Nephron progenitor cell (in vitro differentiated cells): ENCODE measurements at regions not wholly inside any gene's neighbourhood (a gene's known extent, or its start where the extent isn't known, plus 50 kb on each side); places are given as distances from the start of the nearest gene placed in this dataset.
"Not testable (repeated sequence)": the region's sequence is repeated elsewhere in the genome, so short reads cannot be mapped to it uniquely, and the experiment has no call there.

Experiments used
- DNase-seq: peaks from one replicate; pipeline ENCODE4 v3.0.0; 2021
- H3K27ac Mint-ChIP-seq: 2 replicates; pipeline ENCODE4 v1.8.0; 2021; ENCODE audit warnings: mild to moderate bottlenecking, moderate library complexity, mixed read lengths
- H3K27me3 Mint-ChIP-seq: 2 replicates; pipeline ENCODE4 v1.8.0; 2021; ENCODE audit warnings: mild to moderate bottlenecking, low read depth, mixed read lengths; ENCODE audit not compliant: poor library complexity
- H3K36me3 Mint-ChIP-seq: 2 replicates; pipeline ENCODE4 v1.8.0; 2021; ENCODE audit warnings: low read depth, mixed read lengths
- H3K4me1 Mint-ChIP-seq: 2 replicates; pipeline ENCODE4 v1.8.0; 2021; ENCODE audit warnings: mixed read lengths
- H3K4me3 Mint-ChIP-seq: 2 replicates; pipeline ENCODE4 v1.8.0; 2021; ENCODE audit warnings: mild to moderate bottlenecking, moderate library complexity, mixed read lengths
- H3K9me3 Mint-ChIP-seq: 2 replicates; pipeline ENCODE4 v1.8.0; 2021; ENCODE audit warnings: mild to moderate bottlenecking, moderate library complexity, mixed read lengths
- TF ChIP-seq, protein P1 (sequence below): fragments of 200-600 bp; sonication (generic); IDR thresholded peaks from 2 replicates; pipeline ENCODE4 v1.5.0; 2021; ENCODE audit warnings: antibody characterized with exemption

DNA sequence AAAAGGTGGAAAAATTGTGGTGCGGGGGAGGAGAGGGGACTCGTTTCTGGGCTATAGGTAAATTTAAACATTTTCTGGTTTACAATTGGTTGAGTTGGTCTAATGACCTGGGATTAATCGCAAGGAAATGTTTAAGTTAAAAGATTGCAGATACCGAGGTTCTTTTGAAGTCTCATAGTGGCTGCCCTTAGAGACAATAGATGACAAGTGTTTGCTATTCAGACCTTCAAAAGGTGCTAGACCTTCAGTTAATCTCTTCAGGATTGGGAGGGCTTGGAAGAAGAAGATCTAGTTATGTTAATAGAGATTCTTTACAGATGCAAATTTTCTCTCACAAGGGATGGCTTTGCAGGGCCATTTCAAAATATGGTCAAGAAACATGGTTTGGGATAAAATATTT, 2286.1 kb upstream of the AGA start:
- no peak overlapping the region for H3K27ac Mint-ChIP-seq
- H3K36me3 Mint-ChIP-seq = no peaks in the 10 kb centered on the region
- no peak for DNase-seq
- peaks cover 3% of the 10 kb centered on the region for H3K27me3 Mint-ChIP-seq
- TF ChIP-seq, protein P1, sequence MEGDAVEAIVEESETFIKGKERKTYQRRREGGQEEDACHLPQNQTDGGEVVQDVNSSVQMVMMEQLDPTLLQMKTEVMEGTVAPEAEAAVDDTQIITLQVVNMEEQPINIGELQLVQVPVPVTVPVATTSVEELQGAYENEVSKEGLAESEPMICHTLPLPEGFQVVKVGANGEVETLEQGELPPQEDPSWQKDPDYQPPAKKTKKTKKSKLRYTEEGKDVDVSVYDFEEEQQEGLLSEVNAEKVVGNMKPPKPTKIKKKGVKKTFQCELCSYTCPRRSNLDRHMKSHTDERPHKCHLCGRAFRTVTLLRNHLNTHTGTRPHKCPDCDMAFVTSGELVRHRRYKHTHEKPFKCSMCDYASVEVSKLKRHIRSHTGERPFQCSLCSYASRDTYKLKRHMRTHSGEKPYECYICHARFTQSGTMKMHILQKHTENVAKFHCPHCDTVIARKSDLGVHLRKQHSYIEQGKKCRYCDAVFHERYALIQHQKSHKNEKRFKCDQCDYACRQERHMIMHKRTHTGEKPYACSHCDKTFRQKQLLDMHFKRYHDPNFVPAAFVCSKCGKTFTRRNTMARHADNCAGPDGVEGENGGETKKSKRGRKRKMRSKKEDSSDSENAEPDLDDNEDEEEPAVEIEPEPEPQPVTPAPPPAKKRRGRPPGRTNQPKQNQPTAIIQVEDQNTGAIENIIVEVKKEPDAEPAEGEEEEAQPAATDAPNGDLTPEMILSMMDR = no peak
- peaks cover 7% of the 10 kb centered on the region for H3K9me3 Mint-ChIP-seq
- H3K4me1 Mint-ChIP-seq = no peaks in the 10 kb centered on the region
- H3K4me3 Mint-ChIP-seq = no peak overlapping the region

DNA sequence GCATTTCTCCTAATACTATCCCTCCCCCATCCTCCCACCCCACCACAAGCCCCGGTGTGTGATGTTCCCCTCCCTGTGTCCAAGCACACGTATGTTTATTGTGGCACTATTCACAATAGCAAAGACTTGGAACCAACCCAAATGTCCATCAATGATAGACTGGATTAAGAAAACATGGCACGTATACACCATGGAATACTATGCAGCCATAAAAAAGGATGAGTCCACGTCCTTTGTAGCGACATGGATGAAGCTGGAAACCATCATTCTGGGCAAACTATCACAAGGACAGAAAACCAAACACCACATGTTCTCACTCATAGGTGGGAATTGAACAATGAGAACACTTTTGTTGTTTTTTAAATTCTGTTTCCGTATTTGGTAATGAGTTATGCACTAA, 2294.6 kb upstream of the AGA start:
- H3K27me3 Mint-ChIP-seq, H3K4me1 Mint-ChIP-seq, H3K36me3 Mint-ChIP-seq, DNase-seq, H3K4me3 Mint-ChIP-seq, H3K9me3 Mint-ChIP-seq, H3K27ac Mint-ChIP-seq: not testable (repeated sequence)

DNA sequence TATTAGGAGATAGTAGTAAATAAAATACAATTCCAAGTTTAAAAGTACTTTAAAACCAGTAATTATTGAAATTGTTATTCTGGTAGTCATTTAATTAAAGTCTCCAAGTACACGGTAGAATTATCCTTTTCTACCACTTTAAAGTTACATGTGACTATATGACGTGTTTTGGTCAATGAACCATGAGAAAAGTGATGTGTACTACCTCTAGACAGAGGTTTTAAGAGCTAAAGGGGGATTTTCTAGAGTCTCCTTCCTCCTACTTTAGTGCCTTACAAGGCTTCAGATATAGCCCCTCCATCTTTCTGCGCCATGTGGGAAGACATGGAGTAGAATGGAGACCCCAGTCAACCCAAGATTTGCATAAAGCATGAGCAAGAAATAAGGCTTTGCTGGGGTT, 2296.6 kb upstream of the AGA start:
- TF ChIP-seq, protein P1 = no peak
- no peak overlapping the region for H3K4me3 Mint-ChIP-seq
- no peaks in the 10 kb centered on the region for H3K4me1 Mint-ChIP-seq
- no peaks in the 10 kb centered on the region for H3K36me3 Mint-ChIP-seq
- H3K27me3 Mint-ChIP-seq = peaks cover under 1% of the 10 kb centered on the region
- no peak overlapping the region for H3K27ac Mint-ChIP-seq
- DNase-seq = no peak
- peaks cover 3% of the 10 kb centered on the region for H3K9me3 Mint-ChIP-seq

DNA sequence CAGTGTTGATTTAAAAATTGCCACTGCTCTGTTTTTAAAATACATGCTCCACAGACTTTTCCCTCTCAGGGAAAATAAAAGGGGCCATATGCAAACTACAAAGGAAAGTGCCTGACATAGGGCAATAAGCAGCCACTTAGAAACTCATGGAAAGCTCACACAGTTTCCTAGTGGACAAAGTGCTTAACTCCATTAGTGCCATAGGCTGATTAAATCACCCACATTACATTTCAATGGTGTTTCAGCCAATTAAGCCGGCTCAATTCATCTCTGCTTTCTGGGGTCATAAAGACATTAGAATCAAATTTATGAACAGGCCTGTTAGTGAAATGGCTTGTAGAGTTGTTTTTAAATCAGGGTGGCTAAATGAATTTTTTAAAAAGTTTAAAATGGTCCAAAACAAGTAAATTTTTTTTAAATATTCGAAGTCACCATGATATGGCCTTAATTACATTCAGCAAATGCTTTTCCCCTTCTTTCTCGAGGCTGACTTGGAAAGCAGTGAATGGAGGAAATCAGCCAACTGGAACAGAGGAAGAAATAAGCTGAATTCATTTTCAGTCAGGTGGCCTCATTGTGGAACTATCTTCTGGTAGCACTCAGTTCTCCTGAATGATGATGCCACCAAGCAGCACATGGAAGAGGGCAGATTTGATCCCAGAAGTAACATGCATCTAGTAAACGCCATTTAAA, 2305.1 kb upstream of the AGA start:
- Mint-ChIP-seq H3K36me3 (no peaks in the 10 kb centered on the region), H3K27me3 (no peaks in the 10 kb centered on the region), H3K27ac (no peak overlapping the region), H3K9me3 (no peaks in the 10 kb centered on the region), H3K4me1 (no peaks in the 10 kb centered on the region), H3K4me3 (no peak overlapping the region)
- TF ChIP-seq, protein P1 = no peak
- DNase-seq = no peak

DNA sequence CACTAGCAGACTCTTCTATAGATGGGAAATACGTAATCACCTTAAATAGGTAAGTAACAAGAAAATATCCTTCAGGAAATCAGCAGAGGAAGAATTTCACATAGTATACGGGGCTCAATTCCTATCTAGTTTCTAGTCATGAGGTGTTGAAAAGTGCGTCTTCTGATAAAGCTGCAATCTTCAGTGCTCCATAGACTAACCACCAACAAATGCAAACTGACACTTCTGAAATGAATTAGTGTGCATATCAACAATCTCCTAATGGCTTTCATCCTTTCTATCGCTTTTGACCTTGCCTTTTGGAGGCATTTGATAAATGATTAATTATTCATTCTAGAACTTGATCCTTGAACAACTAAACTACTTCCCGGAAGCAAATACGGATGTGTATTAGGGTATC, 2306.6 kb upstream of the AGA start:
- Mint-ChIP-seq H3K27ac (no peak overlapping the region), H3K4me1 (no peaks in the 10 kb centered on the region), H3K27me3 (no peaks in the 10 kb centered on the region), H3K4me3 (no peak overlapping the region), H3K9me3 (no peaks in the 10 kb centered on the region), H3K36me3 (no peaks in the 10 kb centered on the region)
- TF ChIP-seq, protein P1 = no peak
- DNase-seq = no peak

DNA sequence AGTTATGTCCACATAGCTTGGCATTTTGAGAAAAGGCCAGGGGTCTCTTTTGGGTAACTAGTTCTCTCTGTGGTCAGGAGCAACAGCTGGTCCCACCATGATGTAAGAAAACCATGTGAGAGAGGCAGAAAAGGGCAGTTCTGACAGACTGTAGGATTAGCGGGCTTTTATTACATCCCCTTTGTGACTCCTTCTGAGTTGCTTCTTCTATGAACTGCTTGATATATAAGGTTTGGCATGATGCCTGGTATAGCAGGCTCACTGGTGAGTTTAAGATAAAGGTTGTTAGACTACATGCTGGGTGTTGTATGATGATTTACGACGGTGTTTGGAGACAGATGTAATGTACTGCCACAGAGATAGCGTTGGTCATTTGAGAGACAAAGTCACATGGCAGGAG, 2308.1 kb upstream of the AGA start:
- Mint-ChIP-seq H3K9me3 (no peaks in the 10 kb centered on the region), H3K27me3 (no peaks in the 10 kb centered on the region), H3K4me3 (no peak overlapping the region), H3K4me1 (no peaks in the 10 kb centered on the region), H3K36me3 (no peaks in the 10 kb centered on the region), H3K27ac (no peak overlapping the region)
- no peak for DNase-seq
- TF ChIP-seq, protein P1 = no peak
